Adrenal gland (tissue), 9 donors: ENCODE measurements at regions not wholly inside any gene's neighbourhood (a gene's known extent, or its start where the extent isn't known, plus 50 kb on each side); places are given as distances from the start of the nearest gene placed in this dataset.

Experiments used
- DNase-seq, 7 donors: peaks; one replicate each; pipeline ENCODE4 v3.0.0-alpha.2; 2019 to 2020
- H3K27ac ChIP-seq, 5 donors: fragments of 200-600 bp; sonication (generic) in 4 of 5; 1 replicate in 3 of 5; 2 replicates in 2 of 5; pipeline versions ENCODE4 v1.5.1 to v1.8.0; 2016 to 2020; ENCODE audit warnings: mild to moderate bottlenecking in 1 of 5
- H3K27me3 ChIP-seq: fragments of 200-600 bp; 2 replicates; pipeline ENCODE4 v1.8.0; 2021
- H3K36me3 ChIP-seq, 2 donors: fragments of 200-600 bp; replicated peaks in 1 of 2; 1 replicate in 1 of 2; 2 replicates in 1 of 2; pipeline versions ENCODE4 v1.5.1 to v1.8.0; 2018 to 2022
- H3K4me1 ChIP-seq, 2 donors: fragments of 200-600 bp; replicated peaks in 1 of 2; 1 replicate in 1 of 2; 2 replicates in 1 of 2; pipeline versions ENCODE4 v1.5.1 to v1.8.0; 2018 to 2021
- H3K4me3 ChIP-seq, 4 donors: fragments of 200-600 bp; sonication (generic) in 3 of 4; one replicate each; pipeline ENCODE4 v1.5.1; 2016 to 2018
- H3K9me3 ChIP-seq, 3 donors: fragments of 200-600 bp; sonication (generic) in 1 of 3; replicated peaks in 1 of 3; 1 replicate in 2 of 3; 2 replicates in 1 of 3; pipeline versions ENCODE4 v1.5.1 to v1.8.0; 2016 to 2021
- CTCF ChIP-seq, 6 experiments: fragments of 450-650 bp in 4 of 6; fragments of 200-600 bp in 2 of 6; sonication (generic) in 1 of 6; IDR thresholded peaks; 1 replicate in 5 of 6; 2 replicates in 1 of 6; pipeline versions ENCODE4 v1.5.1 to v1.8.0; 2016 to 2021; ENCODE audit warnings: antibody characterized with exemption in 6 of 6, mild to moderate bottlenecking in 2 of 6, moderate library complexity in 1 of 6
- POLR2A ChIP-seq, 2 donors: fragments of 450-650 bp; IDR thresholded peaks; one replicate each; pipeline ENCODE4 v1.6.1; 2017; ENCODE audit warnings: antibody characterized with exemption in 2 of 2, mild to moderate bottlenecking in 2 of 2, moderate library complexity in 1 of 2
- WGBS, 4 donors: extraction: QIAGEN DNeasy Blood & Tissue Kit in 2 of 4; methylation state at CpG; one replicate each; pipeline versions ENCODE4 v1.1.5 to v1.1.7; 2013 to 2017; 5-methylcytosine and 5-hydroxymethylcytosine counted together
- intact Hi-C, 2 donors: fragments of 100-400 bp; cut with DNase I; formaldehyde crosslinking; loops; one replicate each; pipeline versions ENCODE4 v1.14.1 to v1.15.0; 2022 to 2023
- donor health status: healthy with polysubstance abuse.
- donor health status: Bipolar disorder and iron deficiency.
- donor health status: DM: yes; HTN: yes; CAD: no.
- donor health status: DM: no; HTN: no; CAD: no.
- donor health status: DM: no; HTN: no; CAD: no.

GRCh38 chr5:143715616-143716015, 96.3 kb upstream of the HMHB1 start:
- Histone ChIP-seq H3K9me3 (no peaks in the 10 kb centered on the region), H3K27ac (no peak overlapping the region), H3K4me3 (no peak overlapping the region), H3K4me1 (no peaks in the 10 kb centered on the region), H3K27me3 (no peaks in the 10 kb centered on the region), H3K36me3 (no peaks in the 10 kb centered on the region)
- WGBS, 4 donors: 83 to 90% (median 86%) methylated on average over 3 of the region's 3 CpGs
- intact Hi-C loops: no loop called here
- no peak for DNase-seq
- no peak for TF ChIP-seq POLR2A (IDR thresholded peaks at IDR 0.05)
- no peak for TF ChIP-seq CTCF (IDR thresholded peaks at IDR 0.05)

GRCh38 chr5:143714629-143715028, 97.3 kb upstream of the HMHB1 start:
- no peak for TF ChIP-seq CTCF (IDR thresholded peaks at IDR 0.05)
- no peak for TF ChIP-seq POLR2A (IDR thresholded peaks at IDR 0.05)

GRCh38 chr5:143713047-143714003, 98.6 kb upstream of the HMHB1 start:
- Histone ChIP-seq H3K27me3 (no peaks in the 10 kb centered on the region), H3K4me1 (no peaks in the 10 kb centered on the region), H3K36me3 (no peaks in the 10 kb centered on the region), H3K4me3 (no peak overlapping the region), H3K27ac (no peak overlapping the region), H3K9me3 (no peaks in the 10 kb centered on the region)
- TF ChIP-seq POLR2A (IDR thresholded peaks at IDR 0.05) (no peak), CTCF (IDR thresholded peaks at IDR 0.05) (no peak)
- 73 to 90% (median 84%) methylated on average over 8 of the region's 8 CpGs for WGBS, 4 donors
- no peak for DNase-seq
- intact Hi-C loops: no loop called here

More at GRCh38 chr5:143714629-143715028, 97.3 kb upstream of the HMHB1 start:
- Histone ChIP-seq H3K9me3 (no peaks in the 10 kb centered on the region), H3K27me3 (no peaks in the 10 kb centered on the region), H3K4me3 (no peak overlapping the region), H3K4me1 (no peaks in the 10 kb centered on the region), H3K27ac (no peak overlapping the region), H3K36me3 (no peaks in the 10 kb centered on the region)
- WGBS, 4 donors: 68 to 80% (median 76%) methylated on average over 4 of the region's 4 CpGs
- DNase-seq: peak in 1 of 7 donors; percentile 3
- intact Hi-C loops: no loop called here

GRCh38 chr5:143708672-143709071, 103.3 kb upstream of the HMHB1 start:
- no peak overlapping the region for H3K4me3 ChIP-seq
- no peaks in the 10 kb centered on the region for H3K36me3 ChIP-seq
- H3K27me3 ChIP-seq: no peaks in the 10 kb centered on the region
- no peak for DNase-seq
- intact Hi-C loops: no loop called here
- TF ChIP-seq CTCF (IDR thresholded peaks at IDR 0.05) (no peak), POLR2A (IDR thresholded peaks at IDR 0.05) (no peak)
- no peaks in the 10 kb centered on the region for H3K9me3 ChIP-seq
- no peaks in the 10 kb centered on the region for H3K4me1 ChIP-seq
- no peak overlapping the region for H3K27ac ChIP-seq
- WGBS, 4 donors: 85 to 93% (median 87%) methylated on average over 2 of the region's 2 CpGs
